Suprapubic skin (tissue), 4 donors: ENCODE measurements at regions not wholly inside any gene's neighbourhood (a gene's known extent, or its start where the extent isn't known, plus 50 kb on each side); places are given as distances from the start of the nearest gene placed in this dataset.
A peak's percentile ranks its signal among the peaks of the same experiment; 100 is the strongest.
"Not testable (repeated sequence)": the region's sequence is repeated elsewhere in the genome, so short reads cannot be mapped to it uniquely, and the experiment has no call there.

Experiments
- DNase-seq, 2 donors: peaks; one replicate each; pipeline ENCODE4 v3.0.0-alpha.2; 2019; ENCODE audit warnings: low spot score in 2 of 2
- H3K27ac ChIP-seq: fragments of 200-600 bp; sonication (generic); one replicate; pipeline ENCODE4 v1.5.1; 2019
- H3K27me3 ChIP-seq: fragments of 200-600 bp; sonication (generic); one replicate; pipeline ENCODE4 v1.5.1; 2019
- H3K36me3 ChIP-seq: fragments of 200-600 bp; sonication (generic); one replicate; pipeline ENCODE4 v1.5.1; 2019
- H3K4me1 ChIP-seq: fragments of 200-600 bp; sonication (generic); one replicate; pipeline ENCODE4 v1.5.1; 2019
- H3K4me3 ChIP-seq: fragments of 200-600 bp; sonication (generic); one replicate; pipeline ENCODE4 v1.5.1; 2019; ENCODE audit warnings: mild to moderate bottlenecking
- H3K9me3 ChIP-seq: fragments of 200-600 bp; sonication (generic); one replicate; pipeline ENCODE4 v1.5.1; 2019
- WGBS: methylation state at CpG from one replicate; pipeline ENCODE4 v1.1.5; 2018; 5-methylcytosine and 5-hydroxymethylcytosine counted together

GRCh38 chr2:111345439-111345838, 224.7 kb downstream of the BCL2L11 start:
- H3K27me3 ChIP-seq, H3K4me3 ChIP-seq, H3K4me1 ChIP-seq, H3K36me3 ChIP-seq, H3K27ac ChIP-seq, DNase-seq, H3K9me3 ChIP-seq: not testable (repeated sequence)
- WGBS: 55% methylated on average over 1 of the region's 3 CpGs

DNA sequence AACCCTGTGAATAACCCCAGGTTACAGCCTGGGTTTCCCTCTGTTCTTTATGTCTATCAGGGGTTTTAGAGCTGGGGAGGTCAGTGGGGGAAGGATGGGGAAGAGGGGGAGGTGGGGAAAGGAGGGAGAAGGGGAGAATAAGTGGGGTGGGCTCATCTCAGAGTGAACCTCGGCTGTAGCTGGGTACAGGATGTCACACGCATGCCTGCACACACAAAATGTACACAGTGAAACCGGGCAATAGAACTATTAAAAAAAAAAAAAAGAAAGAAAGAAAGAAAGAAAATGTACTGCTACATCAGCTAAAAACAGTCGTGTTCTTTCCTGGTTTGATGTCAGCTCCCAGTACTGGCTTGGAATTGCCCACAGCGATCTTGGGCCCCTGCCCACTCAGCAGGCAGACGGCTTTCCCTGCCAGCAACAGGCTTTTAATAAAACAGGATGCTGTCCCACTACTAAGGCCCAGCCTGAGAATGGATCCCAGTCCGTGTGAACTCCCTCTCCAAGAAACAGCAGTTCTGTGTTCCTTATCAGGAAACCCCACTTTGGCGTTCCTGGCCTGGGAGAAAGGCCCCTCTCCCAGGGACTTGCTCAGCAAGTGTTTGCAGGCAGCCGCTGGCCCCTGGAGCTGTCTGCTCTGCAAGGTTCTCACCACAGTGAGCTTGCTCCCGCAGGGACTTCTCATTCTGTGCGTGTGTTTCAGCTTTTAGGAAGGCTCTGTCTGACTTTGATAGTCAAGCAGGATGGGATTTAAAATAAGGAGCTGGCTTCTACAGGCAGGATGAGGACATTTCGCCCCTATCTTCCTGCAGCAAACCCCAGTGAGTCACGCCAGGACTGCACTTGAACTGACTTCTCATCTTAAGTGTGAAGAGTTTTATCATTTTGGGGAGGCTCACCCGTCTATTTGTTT, 225.6 kb downstream of the BCL2L11 start:
- not testable (repeated sequence) for H3K27me3 ChIP-seq, H3K36me3 ChIP-seq, H3K27ac ChIP-seq, H3K9me3 ChIP-seq, H3K4me3 ChIP-seq, H3K4me1 ChIP-seq, DNase-seq
- 0% methylated on average over 3 of the region's 14 CpGs for WGBS

GRCh38 chr2:111347695-111348094, 227.0 kb downstream of the BCL2L11 start:
- not testable (repeated sequence) for H3K4me3 ChIP-seq, H3K9me3 ChIP-seq, H3K27ac ChIP-seq, H3K27me3 ChIP-seq, H3K36me3 ChIP-seq, DNase-seq, H3K4me1 ChIP-seq
- no CpG with 5 or more reads among the region's 1 CpG for WGBS

DNA sequence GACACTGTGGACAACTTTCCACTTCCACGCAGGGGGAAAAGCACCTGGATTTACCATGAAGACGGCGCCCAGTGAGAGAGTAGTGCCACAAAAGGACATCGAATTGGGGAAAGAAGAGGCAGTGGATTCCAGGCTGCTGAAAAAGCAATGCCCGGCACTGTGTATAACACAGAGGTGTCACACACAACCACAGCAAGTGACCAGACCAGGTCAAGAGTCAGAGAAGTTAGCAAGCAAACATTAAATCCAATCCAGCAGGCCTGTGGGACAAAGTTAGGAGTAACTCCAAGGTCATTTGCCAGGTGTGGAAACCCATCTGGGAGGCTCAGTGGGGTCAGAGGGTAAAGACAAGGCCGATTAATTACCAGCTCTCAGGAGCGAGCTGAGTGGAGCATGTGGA, 227.6 kb downstream of the BCL2L11 start:
- DNase-seq, H3K27me3 ChIP-seq, H3K36me3 ChIP-seq, H3K9me3 ChIP-seq, H3K27ac ChIP-seq, H3K4me3 ChIP-seq, H3K4me1 ChIP-seq: not testable (repeated sequence)
- no CpG with 5 or more reads among the region's 7 CpGs for WGBS

GRCh38 chr2:111355022-111355817, 234.5 kb downstream of the BCL2L11 start:
- WGBS: 50% methylated on average over 2 of the region's 13 CpGs
- H3K4me1 ChIP-seq, H3K4me3 ChIP-seq, H3K27me3 ChIP-seq, H3K9me3 ChIP-seq, DNase-seq, H3K36me3 ChIP-seq, H3K27ac ChIP-seq: not testable (repeated sequence)

DNA sequence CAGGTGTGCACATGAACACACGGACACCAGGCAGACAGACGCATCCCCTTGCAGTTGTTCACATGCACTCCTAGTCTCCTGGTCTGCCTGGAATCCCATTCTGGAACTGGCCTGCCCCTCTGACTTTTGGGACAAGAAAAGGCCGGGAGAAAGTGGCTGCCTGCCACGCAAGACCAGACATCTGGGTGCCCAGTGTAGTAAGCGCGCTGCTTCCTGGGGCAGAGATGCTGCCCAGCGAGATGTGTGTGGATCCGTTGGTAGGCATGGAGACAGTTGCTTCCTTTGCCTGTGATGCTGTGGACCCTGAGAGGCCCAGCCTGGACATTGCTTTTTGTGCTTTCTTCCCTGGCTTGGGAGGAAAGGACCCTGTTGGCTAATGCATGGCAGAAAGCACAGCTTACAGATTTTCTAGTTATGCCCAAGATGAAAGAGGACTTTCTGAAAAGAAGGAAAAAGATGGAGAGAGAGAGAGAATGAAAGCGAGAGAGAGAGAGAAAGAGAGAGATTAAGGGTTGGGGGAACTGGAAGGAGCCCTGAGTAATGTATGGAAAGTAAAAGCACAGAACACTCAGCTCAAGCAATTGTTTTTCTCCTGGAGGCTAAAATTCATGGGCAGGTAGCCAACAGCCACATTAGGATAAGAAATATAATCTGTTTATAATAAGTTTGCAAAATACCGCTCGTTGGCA, 235.3 kb downstream of the BCL2L11 start:
- WGBS: 67% methylated on average over 2 of the region's 11 CpGs
- H3K36me3 ChIP-seq, H3K27me3 ChIP-seq, DNase-seq, H3K4me1 ChIP-seq, H3K4me3 ChIP-seq, H3K27ac ChIP-seq, H3K9me3 ChIP-seq: not testable (repeated sequence)

- not testable (repeated sequence) for H3K27me3 ChIP-seq, H3K4me1 ChIP-seq, H3K36me3 ChIP-seq, H3K4me3 ChIP-seq, H3K27ac ChIP-seq, H3K9me3 ChIP-seq
- DNase-seq: peak in 1 of 2 donors; percentile 78
- 10% methylated on average over 2 of the region's 6 CpGs for WGBS
These were observed 235.9 kb downstream of the BCL2L11 start for GRCh38 chr2:111356512-111357031.

GRCh38 chr2:111365986-111366640, 245.4 kb downstream of the BCL2L11 start:
- not testable (repeated sequence) for H3K36me3 ChIP-seq, H3K27ac ChIP-seq, H3K4me1 ChIP-seq, H3K9me3 ChIP-seq, DNase-seq, H3K27me3 ChIP-seq
- H3K4me3 ChIP-seq: peak overlapping the region; percentile 35
- WGBS: 31% methylated on average over 30 of the region's 37 CpGs

DNA sequence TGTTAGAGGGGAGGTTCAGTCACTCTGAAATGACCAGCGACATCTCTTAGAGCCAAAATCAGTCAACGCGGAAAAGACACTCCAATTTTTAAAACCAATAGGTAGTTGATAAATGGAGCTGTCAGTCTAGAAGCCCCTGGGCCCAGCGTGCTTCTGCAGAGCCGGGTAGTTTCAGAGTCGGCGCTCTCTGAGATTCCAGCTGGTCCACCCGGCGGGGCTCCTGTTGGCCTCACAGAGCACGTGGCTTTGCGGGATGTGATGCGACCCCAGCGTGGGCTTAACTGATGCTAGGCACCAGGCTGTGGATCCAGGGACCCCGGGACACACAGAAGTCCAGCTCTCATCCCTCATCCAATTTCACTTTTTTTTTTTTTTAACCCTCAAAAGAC, 245.9 kb downstream of the BCL2L11 start:
- 83% methylated on average over 9 of the region's 14 CpGs for WGBS
- DNase-seq, H3K27me3 ChIP-seq, H3K36me3 ChIP-seq, H3K9me3 ChIP-seq, H3K27ac ChIP-seq, H3K4me1 ChIP-seq: not testable (repeated sequence)
- peak overlapping the region; percentile 35 for H3K4me3 ChIP-seq

- DNase-seq, H3K4me3 ChIP-seq, H3K9me3 ChIP-seq, H3K4me1 ChIP-seq, H3K27me3 ChIP-seq, H3K36me3 ChIP-seq, H3K27ac ChIP-seq: not testable (repeated sequence)
- WGBS: 81% methylated on average over 2 of the region's 3 CpGs
These were observed 246.4 kb downstream of the BCL2L11 start for GRCh38 chr2:111367080-111367479.

- H3K4me1 ChIP-seq, H3K4me3 ChIP-seq, DNase-seq, H3K9me3 ChIP-seq, H3K27me3 ChIP-seq, H3K36me3 ChIP-seq, H3K27ac ChIP-seq: not testable (repeated sequence)
- WGBS: 90% methylated on average over 1 of the region's 1 CpG
These were observed 247.2 kb downstream of the BCL2L11 start for GRCh38 chr2:111367871-111368270.

DNA sequence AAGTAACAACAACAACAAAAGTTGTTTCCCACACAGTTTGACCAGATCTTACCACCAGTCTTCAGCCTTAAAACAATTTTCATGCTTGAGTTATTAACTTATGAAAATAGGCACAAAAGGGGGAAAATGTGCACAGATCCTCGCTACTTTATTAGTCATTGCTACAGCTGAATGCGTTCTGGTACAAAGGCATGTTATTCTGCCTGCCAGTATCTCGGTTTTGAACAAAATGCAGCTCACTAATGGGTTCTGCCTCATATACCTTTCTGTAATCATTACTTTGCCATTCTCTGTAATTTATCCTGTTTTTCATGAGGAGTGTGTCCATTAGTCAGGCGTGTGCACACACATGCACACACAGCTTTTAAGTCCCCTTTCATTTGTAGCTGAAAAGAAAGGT, 247.6 kb downstream of the BCL2L11 start:
- not testable (repeated sequence) for H3K27ac ChIP-seq, H3K36me3 ChIP-seq, H3K9me3 ChIP-seq, DNase-seq, H3K4me3 ChIP-seq, H3K4me1 ChIP-seq, H3K27me3 ChIP-seq
- WGBS: no CpG with 5 or more reads among the region's 4 CpGs

GRCh38 chr2:111373060-111373459, 252.3 kb downstream of the BCL2L11 start:
- not testable (repeated sequence) for H3K4me3 ChIP-seq, H3K27ac ChIP-seq, H3K27me3 ChIP-seq, H3K4me1 ChIP-seq, H3K9me3 ChIP-seq, DNase-seq, H3K36me3 ChIP-seq
- no CpG with 5 or more reads among the region's 2 CpGs for WGBS
